Chondrocyte (in vitro differentiated cells): ENCODE measurements at regions not wholly inside any gene's neighbourhood (a gene's known extent, or its start where the extent isn't known, plus 50 kb on each side); places are given as distances from the start of the nearest gene placed in this dataset.

ENCODE experiments used
- DNase-seq: peaks from one replicate; pipeline ENCODE4 v3.0.0; 2021; ENCODE audit warnings: mixed read lengths, low spot score
- H3K27ac Mint-ChIP-seq: one replicate; pipeline ENCODE4 v1.8.0; 2021; ENCODE audit warnings: mild to moderate bottlenecking, moderate library complexity, mixed read lengths; ENCODE audit not compliant: unreplicated experiment
- H3K27me3 Mint-ChIP-seq: 2 replicates; pipeline ENCODE4 v1.8.0; 2021; ENCODE audit warnings: low read depth, mixed read lengths
- H3K36me3 Mint-ChIP-seq: 2 replicates; pipeline ENCODE4 v1.8.0; 2021; ENCODE audit warnings: low read depth, mixed read lengths
- H3K4me1 Mint-ChIP-seq: 2 replicates; pipeline ENCODE4 v1.8.0; 2021; ENCODE audit warnings: low read depth, mild to moderate bottlenecking, mixed read lengths
- H3K4me3 Mint-ChIP-seq: one replicate; pipeline ENCODE4 v1.8.0; 2021; ENCODE audit warnings: mild to moderate bottlenecking, moderate library complexity, mixed read lengths; ENCODE audit not compliant: unreplicated experiment
- H3K9me3 Mint-ChIP-seq: 2 replicates; pipeline ENCODE4 v1.8.0; 2021; ENCODE audit warnings: low read depth, mixed read lengths
- TF ChIP-seq, protein P1 (sequence below): fragments of 200-600 bp; sonication (generic); IDR thresholded peaks from 2 replicates; pipeline ENCODE4 v1.5.0; 2021; ENCODE audit warnings: antibody characterized with exemption, mild to moderate bottlenecking, moderate library complexity

DNA sequence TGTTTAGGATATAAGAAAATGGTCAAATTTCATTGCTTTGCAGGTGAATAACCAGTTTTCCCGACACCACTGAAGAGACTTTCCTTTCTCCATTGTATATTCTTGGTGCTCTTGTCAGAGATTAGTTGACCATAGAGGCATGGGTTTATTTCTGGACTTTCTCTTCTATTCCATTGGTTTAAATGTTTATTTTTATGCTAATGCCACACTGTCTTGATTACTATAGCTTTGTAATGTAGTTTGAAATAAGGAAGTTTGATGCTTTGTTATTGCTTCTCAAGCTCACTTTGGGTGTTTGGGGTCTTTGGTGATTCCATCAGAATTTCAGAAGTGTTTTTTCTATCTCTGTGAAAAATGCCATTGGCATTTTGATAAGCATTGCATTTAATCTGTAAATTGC lies 190.0 kb upstream of the SPRY2 start:
- no peaks in the 10 kb centered on the region for H3K27me3 Mint-ChIP-seq
- TF ChIP-seq, protein P1, sequence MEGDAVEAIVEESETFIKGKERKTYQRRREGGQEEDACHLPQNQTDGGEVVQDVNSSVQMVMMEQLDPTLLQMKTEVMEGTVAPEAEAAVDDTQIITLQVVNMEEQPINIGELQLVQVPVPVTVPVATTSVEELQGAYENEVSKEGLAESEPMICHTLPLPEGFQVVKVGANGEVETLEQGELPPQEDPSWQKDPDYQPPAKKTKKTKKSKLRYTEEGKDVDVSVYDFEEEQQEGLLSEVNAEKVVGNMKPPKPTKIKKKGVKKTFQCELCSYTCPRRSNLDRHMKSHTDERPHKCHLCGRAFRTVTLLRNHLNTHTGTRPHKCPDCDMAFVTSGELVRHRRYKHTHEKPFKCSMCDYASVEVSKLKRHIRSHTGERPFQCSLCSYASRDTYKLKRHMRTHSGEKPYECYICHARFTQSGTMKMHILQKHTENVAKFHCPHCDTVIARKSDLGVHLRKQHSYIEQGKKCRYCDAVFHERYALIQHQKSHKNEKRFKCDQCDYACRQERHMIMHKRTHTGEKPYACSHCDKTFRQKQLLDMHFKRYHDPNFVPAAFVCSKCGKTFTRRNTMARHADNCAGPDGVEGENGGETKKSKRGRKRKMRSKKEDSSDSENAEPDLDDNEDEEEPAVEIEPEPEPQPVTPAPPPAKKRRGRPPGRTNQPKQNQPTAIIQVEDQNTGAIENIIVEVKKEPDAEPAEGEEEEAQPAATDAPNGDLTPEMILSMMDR: no peak

DNA sequence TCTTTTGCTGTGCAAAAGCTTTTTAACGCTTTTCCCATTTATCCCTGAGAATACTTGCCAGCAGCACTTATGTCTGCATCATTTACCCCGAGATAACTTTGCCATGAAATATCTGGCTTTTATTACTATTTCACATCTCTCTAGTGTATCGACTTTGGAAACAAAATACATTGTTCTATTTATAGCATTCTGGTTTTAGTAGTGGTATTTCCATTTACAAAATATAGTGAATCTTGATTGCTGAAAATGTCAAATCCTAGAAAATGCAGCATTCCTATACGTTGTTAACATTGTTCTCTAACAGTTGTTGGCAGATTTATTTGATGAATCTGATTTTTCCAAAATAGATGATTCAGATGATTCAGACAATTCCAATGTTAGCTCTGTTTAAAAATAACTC lies 189.3 kb upstream of the SPRY2 start:
- Mint-ChIP-seq H3K27me3 (no peaks in the 10 kb centered on the region), H3K36me3 (peaks cover 3% of the 10 kb centered on the region), H3K27ac (peak overlapping the region; percentile 25), H3K9me3 (peaks cover 14% of the 10 kb centered on the region), H3K4me1 (peaks cover 13% of the 10 kb centered on the region), H3K4me3 (no peak overlapping the region)
- no peak for DNase-seq
- TF ChIP-seq, protein P1: no peak

More for the DNA sequence above, 190.0 kb upstream of the SPRY2 start:
- DNase-seq: no peak
- no peak overlapping the region for H3K27ac Mint-ChIP-seq
- peaks cover 13% of the 10 kb centered on the region for H3K4me1 Mint-ChIP-seq
- peaks cover 14% of the 10 kb centered on the region for H3K9me3 Mint-ChIP-seq
- H3K36me3 Mint-ChIP-seq: peaks cover 3% of the 10 kb centered on the region
- no peak overlapping the region for H3K4me3 Mint-ChIP-seq

DNA sequence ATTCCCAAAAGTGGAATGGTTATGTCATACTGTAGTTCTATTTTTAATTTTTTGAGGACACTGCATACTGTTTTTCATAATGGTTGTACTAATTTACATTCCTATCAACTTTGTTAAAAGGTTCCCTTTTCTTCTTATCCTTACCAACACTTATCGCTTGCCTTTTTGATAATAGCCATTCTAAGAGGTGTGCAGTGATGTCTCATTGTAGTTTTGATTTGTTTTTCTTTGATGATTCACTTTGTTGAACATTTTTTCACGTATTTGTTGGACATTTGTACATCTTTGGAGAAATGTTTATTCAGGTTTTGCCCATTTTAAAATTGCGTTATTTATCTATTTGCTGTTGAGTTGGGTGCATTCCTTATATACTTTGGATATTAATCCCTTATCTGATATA lies 188.8 kb upstream of the SPRY2 start:
- H3K36me3 Mint-ChIP-seq: peaks cover 3% of the 10 kb centered on the region
- no peaks in the 10 kb centered on the region for H3K27me3 Mint-ChIP-seq
- H3K4me1 Mint-ChIP-seq: peaks cover 13% of the 10 kb centered on the region
- TF ChIP-seq, protein P1: no peak
- H3K27ac Mint-ChIP-seq: no peak overlapping the region
- H3K9me3 Mint-ChIP-seq: peaks cover 14% of the 10 kb centered on the region
- DNase-seq: no peak
- H3K4me3 Mint-ChIP-seq: no peak overlapping the region

DNA sequence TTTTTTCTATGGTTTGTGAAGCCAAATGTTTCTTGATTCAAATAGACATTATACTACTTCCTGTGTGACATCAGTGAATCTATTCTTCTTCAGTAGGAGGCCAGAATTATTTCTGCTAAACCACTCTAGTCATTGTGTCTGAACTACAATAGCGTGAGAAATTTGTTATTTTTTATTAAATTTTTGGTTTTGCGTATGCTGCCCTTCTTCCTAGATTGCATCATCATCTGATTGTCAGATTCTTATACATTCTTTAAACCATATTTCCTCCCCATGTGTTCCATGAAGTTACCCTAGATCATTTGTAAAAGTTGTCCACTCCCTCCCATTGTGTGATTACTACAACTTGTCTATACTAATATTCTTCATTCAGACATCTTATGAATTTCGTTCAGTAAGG lies 187.8 kb upstream of the SPRY2 start:
- Mint-ChIP-seq H3K27me3 (no peaks in the 10 kb centered on the region), H3K9me3 (peaks cover 14% of the 10 kb centered on the region)

DNA sequence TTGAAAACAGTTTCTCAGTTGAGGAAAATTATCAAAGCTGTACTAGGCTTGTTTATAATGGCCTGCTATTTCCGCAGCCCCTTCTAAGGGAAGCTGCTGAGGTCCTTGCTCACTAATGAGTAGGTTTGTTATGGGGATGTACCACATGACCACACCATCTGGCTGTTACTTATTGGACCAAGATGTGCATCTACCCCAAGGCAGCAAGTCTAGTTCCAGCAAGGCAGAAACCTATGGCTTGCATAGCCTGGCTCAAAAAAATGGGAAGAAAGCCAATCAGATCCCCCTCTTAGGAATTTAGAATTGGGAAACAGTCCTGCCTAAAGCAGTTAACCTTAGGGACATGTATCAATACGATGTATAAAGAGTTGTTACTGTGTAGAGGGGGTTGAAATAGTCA lies 186.5 kb upstream of the SPRY2 start:
- Mint-ChIP-seq H3K4me3 (no peak overlapping the region), H3K9me3 (peaks cover 14% of the 10 kb centered on the region), H3K36me3 (peaks cover 3% of the 10 kb centered on the region), H3K27ac (no peak overlapping the region), H3K4me1 (peaks cover 13% of the 10 kb centered on the region), H3K27me3 (no peaks in the 10 kb centered on the region)
- no peak for DNase-seq
- TF ChIP-seq, protein P1: no peak

More for the DNA sequence above, 187.8 kb upstream of the SPRY2 start:
- H3K36me3 Mint-ChIP-seq: peaks cover 3% of the 10 kb centered on the region
- no peak overlapping the region for H3K4me3 Mint-ChIP-seq
- H3K27ac Mint-ChIP-seq: no peak overlapping the region
- TF ChIP-seq, protein P1: no peak
- DNase-seq: no peak
- H3K4me1 Mint-ChIP-seq: peaks cover 13% of the 10 kb centered on the region
